Endothelial cell of umbilical vein (primary cell): ENCODE measurements at regions not wholly inside any gene's neighbourhood (a gene's known extent, or its start where the extent isn't known, plus 50 kb on each side); places are given as distances from the start of the nearest gene placed in this dataset.

Experiments used
- BruUV-seq: library from RNA; stranded (reverse); fragments of 400-500 nt; replicated peaks from 2 replicates; lab custom pipeline; 2021; lab: Mats Ljungman, UMichigan
- CTCF ChIA-PET: fragments of 300-600, 350-600 bp; sonication (Branson Sonifier 250); formaldehyde crosslinking; loops from one replicate; lab custom pipeline; 2021; ENCODE audit warnings: antibody characterized with exemption, inconsistent platforms; lab: Charles Lee
- POLR2A ChIA-PET: fragments of 300-600, 350-600 bp; sonication (Branson Sonifier 250); formaldehyde crosslinking; loops from one replicate; lab custom pipeline; 2021; ENCODE audit warnings: antibody characterized with exemption, inconsistent platforms; lab: Charles Lee
- DNase-seq: peaks from one replicate; pipeline ENCODE4 v3.0.0-alpha.2; 2011; ENCODE audit warnings: low read depth, low spot score
- FAIRE-seq: peaks from 2 replicates; lab custom pipeline; 2011; peaks lifted over from hg19 to GRCh38; lab: Jason Lieb, UNC
- H2AFZ ChIP-seq: 2 replicates; pipeline ENCODE4 v1.6.0; 2012; ENCODE audit warnings: low read depth, low read length, control low read depth, inconsistent platforms
- H3K27ac ChIP-seq: 2 replicates; pipeline ENCODE4 v1.5.1; 2011; ENCODE audit warnings: low read depth, mild to moderate bottlenecking, control low read depth, low read length, moderate library complexity; ENCODE audit not compliant: insufficient read depth
- H3K27me3 ChIP-seq, 2 experiments: 2 replicates each; pipeline versions ENCODE4 v1.6.0 to v1.6.1; 2011; ENCODE audit warnings: low read length in 2 of 2, mixed read lengths in 1 of 2; ENCODE audit not compliant: control insufficient read depth in 2 of 2, insufficient read depth in 2 of 2
- H3K36me3 ChIP-seq, 2 experiments: 2 replicates in 1 of 2; 3 replicates in 1 of 2; pipeline ENCODE4 v1.5.1; 2011; ENCODE audit warnings: low read length in 2 of 2, mild to moderate bottlenecking in 1 of 2, moderate library complexity in 1 of 2; ENCODE audit not compliant: control insufficient read depth in 2 of 2, insufficient read depth in 2 of 2; ENCODE audit errors: extremely low read depth in 1 of 2
- H3K4me1 ChIP-seq: 3 replicates; pipeline ENCODE4 v1.5.1; 2011; ENCODE audit warnings: mild to moderate bottlenecking, low read length; ENCODE audit not compliant: control insufficient read depth, insufficient read depth; ENCODE audit errors: extremely low read depth
- H3K4me2 ChIP-seq: 2 replicates; pipeline ENCODE4 v1.6.1; 2011; ENCODE audit warnings: low read length, control low read depth, mixed read lengths; ENCODE audit not compliant: insufficient read depth
- H3K4me3 ChIP-seq, 3 experiments: fragments of 200-600 bp in 1 of 3; sonication (generic), shearing (Covaris generic) in 1 of 3; replicated peaks in 1 of 3; 2 replicates each; pipeline ENCODE4 v1.5.1; 2011 to 2016; ENCODE audit warnings: control low read depth in 3 of 3, low read length in 3 of 3, mild to moderate bottlenecking in 2 of 3, inconsistent platforms in 1 of 3, low read depth in 1 of 3, moderate library complexity in 1 of 3; ENCODE audit not compliant: insufficient read depth in 1 of 3
- H3K79me2 ChIP-seq: 2 replicates; pipeline ENCODE4 v1.6.0; 2012; ENCODE audit warnings: low read length, inconsistent platforms; ENCODE audit not compliant: control insufficient read depth, insufficient read depth
- H3K9ac ChIP-seq: replicated peaks from 2 replicates; pipeline ENCODE3; 2011; ENCODE audit warnings: low read length, control low read depth; ENCODE audit not compliant: insufficient read depth; ENCODE audit errors: extremely low read depth
- H3K9me1 ChIP-seq: replicated peaks from 3 replicates; pipeline ENCODE4 v1.6.0; 2011; ENCODE audit warnings: mild to moderate bottlenecking, low read length; ENCODE audit not compliant: control insufficient read depth, insufficient read depth; ENCODE audit errors: extremely low read depth
- H3K9me3 ChIP-seq: replicated peaks from 2 replicates; pipeline ENCODE4 v1.5.1; 2012; ENCODE audit warnings: low read length, inconsistent platforms; ENCODE audit not compliant: control insufficient read depth, insufficient read depth
- H4K20me1 ChIP-seq: replicated peaks from 2 replicates; pipeline ENCODE3; 2011; ENCODE audit warnings: mild to moderate bottlenecking, low read length; ENCODE audit not compliant: control insufficient read depth, insufficient read depth; ENCODE audit errors: extremely low read depth
- EZH2 ChIP-seq: IDR thresholded peaks from 2 replicates; pipeline ENCODE4 v1.6.1; 2012; ENCODE audit warnings: borderline replicate concordance, low read depth, mild to moderate bottlenecking, moderate library complexity, low read length, inconsistent platforms; ENCODE audit not compliant: severe bottlenecking
- FOS ChIP-seq: IDR thresholded peaks from 2 replicates; pipeline ENCODE4 v1.6.1; 2011; ENCODE audit warnings: mild to moderate bottlenecking, low read length, moderate library complexity, borderline replicate concordance; ENCODE audit not compliant: insufficient read depth
- GATA2 ChIP-seq: IDR thresholded peaks from 2 replicates; pipeline ENCODE4 v1.7.0; 2011; ENCODE audit warnings: low read depth, mild to moderate bottlenecking, moderate library complexity, mixed read lengths, low read length; ENCODE audit not compliant: insufficient read length, insufficient read depth
- JUN ChIP-seq: IDR thresholded peaks from 2 replicates; pipeline ENCODE4 v1.6.1; 2011; ENCODE audit warnings: borderline replicate concordance, low read depth; ENCODE audit not compliant: insufficient read length, insufficient read depth
- MYC ChIP-seq: IDR thresholded peaks from one replicate; pipeline ENCODE4 v1.6.1; 2011; ENCODE audit warnings: mild to moderate bottlenecking, low read depth, low read length
- POLR2A ChIP-seq: IDR thresholded peaks from 2 replicates; pipeline ENCODE4 v1.6.1; 2012; ENCODE audit warnings: low read depth, mild to moderate bottlenecking, control low read depth, low read length
- POLR2AphosphoS5 ChIP-seq: IDR thresholded peaks from 2 replicates; pipeline ENCODE4 v1.6.1; 2012; ENCODE audit warnings: low read depth, mild to moderate bottlenecking, control low read depth, low read length, moderate library complexity; ENCODE audit not compliant: insufficient read depth
- dilution Hi-C: fragments of 300-500 bp; cut with MboI; formaldehyde crosslinking; loops from one replicate; pipeline ENCODE4 v1.15.0; 2019; ENCODE audit warnings: low sequenced_read_pairs; ENCODE audit not compliant: extremely low pct_ligation_motif_present
- intact Hi-C: fragments of 100-400 bp; cut with micrococcal nuclease; formaldehyde crosslinking; loops from one replicate; pipeline ENCODE4 v1.10.0; 2022
- TF ChIP-seq, protein P1 (sequence below), 2 donors: IDR thresholded peaks; 1 replicate in 1 of 2; 2 replicates in 1 of 2; pipeline ENCODE4 v1.5.1; 2011; ENCODE audit warnings: low read length in 2 of 2, mild to moderate bottlenecking in 2 of 2, moderate library complexity in 2 of 2, control low read depth in 1 of 2, inconsistent platforms in 1 of 2, low read depth in 1 of 2; ENCODE audit not compliant: insufficient read depth in 1 of 2; ENCODE audit errors: extremely low read depth in 1 of 2
- TF ChIP-seq, protein P2 (sequence below): IDR thresholded peaks from 2 replicates; pipeline ENCODE4 v1.6.1; 2011; ENCODE audit not compliant: insufficient read depth, insufficient read length

DNA sequence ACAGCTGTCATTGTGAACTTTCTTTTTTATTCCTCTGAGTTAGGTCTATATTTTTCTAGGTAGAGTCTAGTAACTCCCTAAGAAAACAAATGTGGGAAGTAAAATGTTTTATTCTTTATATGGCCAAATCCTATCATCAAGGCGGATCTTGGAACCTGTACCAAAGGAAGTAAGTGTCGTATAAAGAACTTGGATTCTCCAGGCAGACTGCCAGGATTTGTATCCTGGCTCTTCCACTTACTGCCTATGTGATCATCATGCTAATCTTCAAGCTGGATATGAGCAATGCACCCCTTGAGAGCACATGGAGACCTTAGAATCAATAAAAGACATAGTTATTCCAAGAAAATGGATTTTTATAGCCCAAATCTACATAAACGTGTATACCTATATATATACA lies 286.5 kb downstream of the PCDH17 start:
- FAIRE-seq, result no peak
- Histone ChIP-seq H2AFZ (no peak overlapping the region), H3K9me3 (no peaks in the 10 kb centered on the region), H3K4me1 (no peaks in the 10 kb centered on the region), H3K9ac (no peak overlapping the region), H3K36me3 (no peaks in the 10 kb centered on the region), H3K4me2 (no peak overlapping the region), H3K4me3 (no peak overlapping the region), H3K79me2 (no peaks in the 10 kb centered on the region), H4K20me1 (no peaks in the 10 kb centered on the region), H3K9me1 (no peaks in the 10 kb centered on the region), H3K27me3 (no peaks in the 10 kb centered on the region), H3K27ac (no peak overlapping the region)
- POLR2A ChIA-PET, result no interaction called here
- dilution Hi-C loops (no loop called here), intact Hi-C loops (no loop called here)
- no peak for DNase-seq
- no peak for TF ChIP-seq POLR2A
- no peak for TF ChIP-seq GATA2
- TF ChIP-seq, protein P1, sequence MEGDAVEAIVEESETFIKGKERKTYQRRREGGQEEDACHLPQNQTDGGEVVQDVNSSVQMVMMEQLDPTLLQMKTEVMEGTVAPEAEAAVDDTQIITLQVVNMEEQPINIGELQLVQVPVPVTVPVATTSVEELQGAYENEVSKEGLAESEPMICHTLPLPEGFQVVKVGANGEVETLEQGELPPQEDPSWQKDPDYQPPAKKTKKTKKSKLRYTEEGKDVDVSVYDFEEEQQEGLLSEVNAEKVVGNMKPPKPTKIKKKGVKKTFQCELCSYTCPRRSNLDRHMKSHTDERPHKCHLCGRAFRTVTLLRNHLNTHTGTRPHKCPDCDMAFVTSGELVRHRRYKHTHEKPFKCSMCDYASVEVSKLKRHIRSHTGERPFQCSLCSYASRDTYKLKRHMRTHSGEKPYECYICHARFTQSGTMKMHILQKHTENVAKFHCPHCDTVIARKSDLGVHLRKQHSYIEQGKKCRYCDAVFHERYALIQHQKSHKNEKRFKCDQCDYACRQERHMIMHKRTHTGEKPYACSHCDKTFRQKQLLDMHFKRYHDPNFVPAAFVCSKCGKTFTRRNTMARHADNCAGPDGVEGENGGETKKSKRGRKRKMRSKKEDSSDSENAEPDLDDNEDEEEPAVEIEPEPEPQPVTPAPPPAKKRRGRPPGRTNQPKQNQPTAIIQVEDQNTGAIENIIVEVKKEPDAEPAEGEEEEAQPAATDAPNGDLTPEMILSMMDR (IDR thresholded peaks at IDR 0.05; ENCODE audit: extremely low read depth in 1 of 2, insufficient read depth in 1 of 2, low read depth in 1 of 2, low read length in 2 of 2), result no peak
- TF ChIP-seq EZH2, result no peak
- TF ChIP-seq JUN, result no peak
- no peak for TF ChIP-seq FOS
- TF ChIP-seq, protein P2, sequence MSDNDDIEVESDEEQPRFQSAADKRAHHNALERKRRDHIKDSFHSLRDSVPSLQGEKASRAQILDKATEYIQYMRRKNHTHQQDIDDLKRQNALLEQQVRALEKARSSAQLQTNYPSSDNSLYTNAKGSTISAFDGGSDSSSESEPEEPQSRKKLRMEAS, result no peak
- no peak for TF ChIP-seq POLR2AphosphoS5
- TF ChIP-seq MYC, result no peak
- CTCF ChIA-PET, result no interaction called here
- BruUV-seq, result no TSS peak
